Stimulated activated CD8-positive, alpha-beta memory T cell treated with anti-CD3 and anti-CD28 coated beads, Interleukin-15, amount 100 ng/mL, for 4 hours (primary cell): ENCODE measurements at regions not wholly inside any gene's neighbourhood (a gene's known extent, or its start where the extent isn't known, plus 50 kb on each side); places are given as distances from the start of the nearest gene placed in this dataset.

Experiments used
- DNase-seq, 2 donors: peaks; one replicate each; pipeline ENCODE4 v3.0.0-alpha.2; 2020; ENCODE audit warnings: low read depth in 2 of 2

- DNase-seq = no peak
These were observed 68.6 kb downstream of the ZNF621 start for GRCh38 chr3:40593351-40593750.

- no peak for DNase-seq
These were observed 72.7 kb downstream of the ZNF621 start for GRCh38 chr3:40597441-40597840.

GRCh38 chr3:40598338-40598737, 73.6 kb downstream of the ZNF621 start:
- DNase-seq = no peak

GRCh38 chr3:40598962-40599361, 74.2 kb downstream of the ZNF621 start:
- DNase-seq = no peak

- no peak for DNase-seq
These were observed 78.1 kb downstream of the ZNF621 start for GRCh38 chr3:40602778-40603385.

GRCh38 chr3:40605960-40606359, 81.2 kb downstream of the ZNF621 start:
- no peak for DNase-seq

- DNase-seq = no peak
These were observed 83.3 kb downstream of the ZNF621 start for GRCh38 chr3:40608091-40608490.

- no peak for DNase-seq
These were observed 88.5 kb downstream of the ZNF621 start for GRCh38 chr3:40613306-40613705.

- no peak for DNase-seq
These were observed 90.6 kb downstream of the ZNF621 start for GRCh38 chr3:40615110-40615915.

GRCh38 chr3:40615918-40616819, 91.4 kb downstream of the ZNF621 start:
- DNase-seq = no peak

- DNase-seq = no peak
These were observed 92.3 kb downstream of the ZNF621 start for GRCh38 chr3:40617084-40617483.

- DNase-seq = no peak
These were observed 93.4 kb downstream of the ZNF621 start for GRCh38 chr3:40618158-40618557.

GRCh38 chr3:40620151-40620550, 95.4 kb downstream of the ZNF621 start:
- DNase-seq = no peak

GRCh38 chr3:40621252-40621651, 96.5 kb downstream of the ZNF621 start:
- DNase-seq = no peak

- DNase-seq = no peak
These were observed 98.8 kb downstream of the ZNF621 start for GRCh38 chr3:40623567-40623966.

GRCh38 chr3:40624189-40624769, 99.5 kb downstream of the ZNF621 start:
- no peak for DNase-seq

GRCh38 chr3:40627095-40627494, 102.3 kb downstream of the ZNF621 start:
- DNase-seq = no peak

GRCh38 chr3:40628984-40629383, 104.2 kb downstream of the ZNF621 start:
- DNase-seq = no peak

- no peak for DNase-seq
These were observed 106.7 kb downstream of the ZNF621 start for GRCh38 chr3:40631341-40631995.

GRCh38 chr3:40637906-40638305, 113.1 kb downstream of the ZNF621 start:
- no peak for DNase-seq

- no peak for DNase-seq
These were observed 114.2 kb downstream of the ZNF621 start for GRCh38 chr3:40639006-40639405.

- no peak for DNase-seq
These were observed 118.1 kb downstream of the ZNF621 start for GRCh38 chr3:40642812-40643211.
